VCaP (cell line): ENCODE measurements at regions not wholly inside any gene's neighbourhood (a gene's known extent, or its start where the extent isn't known, plus 50 kb on each side); places are given as distances from the start of the nearest gene placed in this dataset.

ENCODE experiments used
- H3K27ac ChIP-seq: fragments of 450-650 bp; 2 replicates; pipeline ENCODE4 v1.5.1; 2017
- CTCF ChIP-seq: fragments of 450-650 bp; conservative IDR thresholded peaks from 2 replicates; pipeline ENCODE4 v1.5.1; 2017; ENCODE audit warnings: mild to moderate bottlenecking, moderate library complexity

GRCh38 chr2:55751966-55752365, 58.3 kb upstream of the PNPT1 start:
- TF ChIP-seq CTCF: no peak
- H3K27ac ChIP-seq: no peak overlapping the region

GRCh38 chr2:55743583-55743982, 49.9 kb upstream of the PNPT1 start:
- H3K27ac ChIP-seq: no peak overlapping the region
- no peak for TF ChIP-seq CTCF
